Activated CD4-positive, CD25-positive, alpha-beta regulatory T cell (primary cell): ENCODE measurements at regions not wholly inside any gene's neighbourhood (a gene's known extent, or its start where the extent isn't known, plus 50 kb on each side); places are given as distances from the start of the nearest gene placed in this dataset.

Source experiments
- DNase-seq, 4 experiments: peaks; one replicate each; lab custom pipeline; 2025; lab: John Stamatoyannopoulos, UW

DNA sequence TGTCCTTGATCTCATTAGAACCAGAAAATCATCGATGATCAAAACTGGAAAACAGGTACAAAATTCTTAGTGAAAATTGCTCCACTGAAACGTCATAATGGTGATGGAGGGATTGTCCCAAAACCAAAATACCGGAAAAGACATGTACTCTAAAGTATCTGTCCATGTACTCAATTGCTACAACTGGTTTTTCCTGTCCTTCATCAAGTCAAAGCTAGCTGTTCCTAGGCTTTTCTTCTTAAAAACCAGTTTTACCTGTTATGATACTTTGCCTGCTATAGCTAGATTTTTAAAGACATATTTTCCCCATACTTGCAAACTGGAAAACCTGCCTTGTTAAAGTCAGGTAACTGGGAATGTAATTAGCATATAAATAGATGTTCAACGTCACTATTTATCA lies 50.5 kb upstream of the LRRC1 start:
- no peak for DNase-seq

DNA sequence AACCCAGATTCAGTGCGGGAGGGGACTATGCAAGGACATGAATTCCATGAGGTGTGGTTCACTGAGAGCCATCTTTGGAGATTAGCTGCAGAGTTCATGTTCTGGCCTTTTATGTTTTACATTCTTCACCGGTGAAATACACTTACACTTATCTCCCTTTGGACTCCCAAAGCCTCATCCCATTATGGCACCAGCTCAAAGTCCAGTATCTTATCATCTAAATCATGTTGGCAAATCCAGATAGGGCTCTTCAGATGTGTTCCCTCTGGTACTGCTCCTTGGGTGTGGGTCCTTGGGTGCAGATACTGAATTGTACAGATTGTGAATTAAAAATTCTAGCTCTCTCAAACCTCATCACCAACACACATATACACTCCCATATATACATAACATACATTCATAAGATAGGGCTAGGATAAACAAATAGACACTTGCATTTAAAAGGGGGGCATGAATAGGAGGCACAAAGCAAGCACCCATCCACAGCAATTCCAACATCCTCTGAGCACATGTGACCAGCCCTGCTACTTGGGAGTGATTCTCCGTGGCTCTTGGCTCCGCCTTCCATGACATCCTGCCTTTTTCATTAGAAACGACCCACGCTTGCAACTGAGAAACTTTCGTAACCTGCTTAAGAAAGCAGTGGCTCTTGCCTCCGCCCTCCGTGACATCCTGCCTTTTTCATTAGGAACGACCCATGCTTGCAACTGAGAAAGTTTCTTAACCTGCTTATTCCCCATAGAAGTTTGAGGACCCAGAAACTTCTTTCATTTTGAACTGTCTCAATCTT lies 53.6 kb upstream of the LRRC1 start:
- no peak for DNase-seq

DNA sequence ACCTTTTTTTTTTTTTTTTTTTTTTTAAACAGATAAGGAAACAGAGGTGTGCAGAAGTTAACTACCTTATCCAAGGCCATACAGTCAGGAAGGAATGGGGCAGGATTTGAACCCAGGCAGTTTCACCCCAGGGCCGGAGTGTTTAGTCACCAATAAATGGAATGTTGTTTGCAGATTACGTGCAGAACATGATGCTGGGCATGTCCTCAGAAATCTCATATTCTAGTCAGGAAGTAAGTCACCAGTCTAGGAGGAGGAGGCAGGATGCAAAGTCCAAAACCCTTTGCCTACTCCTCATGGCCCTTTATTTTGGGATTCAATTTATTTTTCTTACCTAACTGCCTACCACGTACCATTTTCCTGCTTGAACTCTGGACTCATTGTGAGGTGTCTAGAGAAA lies 57.1 kb upstream of the LRRC1 start:
- no peak for DNase-seq

DNA sequence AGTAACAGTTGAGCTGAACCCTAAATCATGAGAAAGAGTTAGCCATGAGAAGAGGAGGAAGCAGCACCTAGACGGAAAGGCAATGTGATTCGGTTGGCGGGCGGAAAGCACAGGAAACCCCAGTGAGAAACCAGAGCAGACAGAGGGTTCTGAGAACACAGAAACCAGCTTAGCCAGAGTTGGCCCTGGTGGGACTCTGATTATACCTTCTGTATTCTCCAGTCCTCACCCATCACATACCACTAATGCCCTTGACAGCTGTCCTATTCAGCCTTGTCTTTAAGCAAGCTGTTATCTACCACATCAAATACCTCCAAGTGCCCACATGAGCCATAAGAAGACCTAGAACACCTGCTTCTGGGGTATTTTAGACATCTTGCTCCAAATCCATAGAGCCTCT lies 58.9 kb upstream of the LRRC1 start:
- no peak for DNase-seq

DNA sequence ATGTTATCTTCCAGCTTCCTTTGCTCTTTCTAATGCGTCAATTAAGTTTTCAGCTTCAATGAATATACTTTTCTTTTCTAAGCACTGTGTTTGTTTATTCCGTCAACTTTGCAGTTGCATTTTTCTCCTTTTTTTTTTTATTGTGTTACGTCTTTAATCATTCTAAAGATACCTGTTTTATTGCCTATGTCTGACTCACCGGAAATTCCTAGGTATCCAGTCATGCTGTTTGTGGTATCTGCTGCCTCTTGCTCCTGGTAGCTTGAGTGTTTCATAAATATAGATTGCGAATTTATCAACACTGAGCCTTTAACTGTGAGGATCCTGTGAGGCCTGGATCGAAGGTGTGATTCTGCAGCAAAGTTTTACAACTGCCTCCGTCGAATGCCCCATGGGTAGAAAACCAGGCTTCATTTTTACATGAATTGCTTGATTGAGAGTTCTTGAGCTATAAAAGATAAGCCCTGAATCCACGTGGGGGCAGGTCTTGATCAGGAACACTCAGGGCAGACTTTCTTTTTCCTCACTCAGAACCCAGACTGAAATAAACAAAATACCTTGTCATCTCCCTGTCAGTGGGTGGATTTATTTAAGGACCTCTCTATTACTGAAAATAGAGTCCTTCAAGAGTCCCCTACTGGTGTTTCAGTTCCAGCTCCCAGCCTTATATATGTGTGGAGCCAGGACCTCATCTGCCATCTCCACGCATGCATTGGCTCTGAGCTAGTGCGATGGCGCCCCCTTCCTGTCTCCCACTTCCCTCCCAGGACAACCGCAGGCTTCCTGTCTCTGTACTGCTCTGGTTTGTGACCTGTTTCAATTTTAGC lies 60.1 kb upstream of the LRRC1 start:
- no peak for DNase-seq

DNA sequence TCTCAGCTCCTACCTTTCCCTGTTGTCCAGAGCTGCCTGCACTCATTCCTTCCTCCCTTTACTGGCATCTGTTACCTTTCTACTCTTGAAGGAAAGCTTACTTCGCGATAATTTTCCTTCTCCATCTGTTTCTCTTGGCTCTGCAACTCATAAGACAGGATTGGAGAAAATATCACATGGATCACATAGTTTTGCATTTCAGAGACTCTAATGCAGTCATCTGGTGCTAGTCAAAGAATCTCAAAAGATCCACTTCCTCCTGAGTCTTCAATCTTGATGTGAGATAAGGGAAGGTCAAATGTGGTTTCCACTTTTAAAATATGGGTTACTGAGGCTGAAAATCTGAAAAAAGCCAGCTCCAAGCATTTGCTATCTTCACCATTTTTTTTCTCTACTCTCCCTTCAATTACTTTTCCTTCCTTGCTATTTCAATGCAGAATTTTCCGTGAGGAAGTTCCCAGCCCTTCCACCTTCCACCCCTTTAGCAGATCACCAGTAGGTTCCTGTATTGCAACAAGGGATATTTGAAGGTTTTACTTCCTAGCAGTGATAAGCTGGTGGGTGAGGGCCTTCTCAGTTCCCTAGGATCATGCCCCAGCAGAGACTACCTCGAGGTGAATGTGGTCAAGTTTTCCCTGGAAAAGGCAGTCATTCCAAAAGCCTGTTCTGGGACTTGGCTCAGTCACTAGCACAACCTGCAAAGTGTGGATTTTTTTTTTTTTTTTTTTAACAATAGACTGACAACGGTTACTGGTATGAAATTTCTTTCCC lies 62.8 kb upstream of the LRRC1 start:
- DNase-seq, result no peak

DNA sequence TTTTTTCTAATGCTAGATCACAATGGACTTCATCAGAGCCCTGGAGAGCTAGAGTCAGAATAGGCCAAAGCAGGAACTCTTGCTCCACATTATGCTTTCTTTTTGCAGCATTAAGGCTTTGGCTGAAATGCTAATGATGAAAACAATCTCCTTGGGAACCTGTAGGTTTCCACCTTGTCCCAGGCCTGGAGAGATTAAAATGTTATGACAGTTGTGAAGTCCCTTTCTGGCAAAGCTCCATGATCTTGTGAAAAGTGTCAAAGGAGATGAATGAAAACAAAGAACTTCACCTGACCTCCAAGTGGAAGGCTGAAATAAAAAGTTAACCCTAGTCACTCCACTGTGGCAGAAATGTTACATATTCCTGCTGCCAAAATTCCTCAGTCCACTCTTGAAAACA lies 64.0 kb upstream of the LRRC1 start:
- DNase-seq, result no peak

DNA sequence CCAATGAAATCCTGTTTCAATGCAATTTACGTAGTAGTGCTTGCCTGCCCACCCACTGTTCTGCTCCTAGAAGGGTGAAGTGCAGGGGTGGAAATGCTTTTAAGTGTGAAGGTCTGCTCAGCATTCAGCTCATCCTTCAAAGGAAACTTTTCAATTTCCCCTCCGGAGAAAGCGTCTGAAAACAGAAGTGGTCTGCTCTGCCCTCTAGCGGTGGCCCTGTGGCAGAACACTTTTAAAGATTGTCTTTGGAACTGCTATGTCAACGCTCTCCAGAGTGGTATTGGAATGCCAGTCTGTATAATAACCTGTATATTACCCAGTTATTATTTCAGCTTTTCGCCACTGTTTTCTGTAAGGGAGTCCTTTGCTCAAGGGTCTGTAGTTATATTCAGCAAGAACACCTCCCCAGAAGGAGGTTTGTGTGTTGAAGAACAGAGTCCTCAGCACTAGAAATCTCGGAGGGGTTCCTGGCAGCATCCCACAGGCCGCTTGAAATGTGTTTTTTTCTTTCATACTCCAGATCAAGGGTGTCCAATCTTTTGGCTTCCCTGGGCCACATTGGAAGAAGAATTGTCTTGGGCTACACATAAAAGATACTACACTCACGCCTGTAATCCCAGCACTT lies 63.1 kb upstream of the KLHL31 start:
- DNase-seq, result peak in 1 of 4 experiments; percentile 23

DNA sequence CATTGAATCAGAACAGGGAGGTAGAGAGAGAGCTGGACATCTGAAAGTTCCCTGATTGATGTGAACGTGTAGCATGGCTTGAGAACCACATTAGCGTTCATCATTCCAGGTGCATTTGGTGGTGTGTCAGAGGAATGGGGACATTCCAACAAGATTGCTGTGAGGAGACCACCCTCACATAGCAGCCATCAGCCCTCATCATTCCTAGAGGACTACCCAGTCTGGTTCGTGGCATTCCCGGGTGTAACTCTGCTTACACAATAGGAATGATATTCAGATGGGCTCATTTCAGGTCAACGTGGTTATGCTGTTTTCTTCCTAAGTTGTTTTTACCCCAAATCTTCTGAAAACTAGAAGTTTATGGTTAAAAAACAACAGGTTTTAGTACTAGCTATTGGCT lies 62.2 kb upstream of the KLHL31 start:
- DNase-seq, result no peak

DNA sequence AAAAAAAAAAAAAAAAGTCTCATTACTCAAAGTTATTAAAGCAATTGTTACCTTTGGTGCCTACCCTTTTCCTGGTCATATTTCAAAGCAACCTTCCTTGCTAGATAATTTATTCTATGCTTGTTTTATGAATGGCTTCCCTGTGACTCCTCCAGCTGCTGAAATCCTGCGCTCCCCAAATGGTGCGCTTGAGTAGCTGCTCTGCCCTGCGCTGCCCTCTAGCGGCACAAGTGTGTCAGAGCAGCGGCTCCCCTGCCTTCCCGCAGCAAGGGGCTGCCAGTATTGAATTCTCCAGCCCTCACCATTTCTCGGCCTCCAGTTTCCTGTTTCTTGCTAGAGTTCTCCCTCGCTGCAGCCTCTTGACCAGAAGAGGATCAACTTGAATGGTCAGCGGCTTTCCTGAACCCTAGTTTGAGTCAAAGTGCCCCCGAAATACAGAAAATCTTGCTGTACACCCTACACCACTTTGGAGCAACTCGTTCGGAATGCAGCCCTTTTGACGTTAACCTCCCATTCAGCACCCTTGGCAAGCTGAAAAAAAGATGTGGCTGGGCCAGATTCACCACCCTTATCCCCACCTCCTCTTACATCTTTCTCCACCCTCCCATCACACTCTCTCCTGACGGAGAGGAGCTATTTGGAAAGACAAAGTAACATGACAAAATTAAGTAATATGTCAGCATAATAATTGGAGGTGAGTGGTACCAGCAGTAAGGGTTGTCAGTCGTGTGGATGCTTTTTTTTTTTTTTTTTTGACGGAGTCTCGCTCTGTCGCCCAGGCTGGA lies 60.4 kb upstream of the KLHL31 start:
- DNase-seq, result peak; percentile 39 to 72 (median 54)

DNA sequence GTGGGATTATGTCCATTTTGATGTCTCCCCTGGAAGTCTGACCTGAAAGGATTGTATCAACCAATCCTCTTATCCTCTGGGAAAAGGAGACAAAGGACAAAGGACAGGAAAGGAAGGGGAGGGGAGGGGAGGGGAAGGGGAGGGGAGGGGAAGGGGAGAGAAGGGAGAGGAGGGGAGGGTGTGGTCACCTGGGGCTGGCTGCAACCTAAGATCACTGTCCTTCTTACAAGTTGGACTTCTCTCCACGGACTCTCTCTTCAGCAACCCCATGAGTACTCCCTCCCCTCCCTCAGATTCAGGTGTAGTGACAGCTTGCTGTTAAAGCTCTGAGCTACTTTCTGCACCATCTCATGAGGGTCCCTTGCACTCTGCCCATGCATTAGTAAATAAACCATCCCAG lies 58.9 kb upstream of the KLHL31 start:
- no peak for DNase-seq

DNA sequence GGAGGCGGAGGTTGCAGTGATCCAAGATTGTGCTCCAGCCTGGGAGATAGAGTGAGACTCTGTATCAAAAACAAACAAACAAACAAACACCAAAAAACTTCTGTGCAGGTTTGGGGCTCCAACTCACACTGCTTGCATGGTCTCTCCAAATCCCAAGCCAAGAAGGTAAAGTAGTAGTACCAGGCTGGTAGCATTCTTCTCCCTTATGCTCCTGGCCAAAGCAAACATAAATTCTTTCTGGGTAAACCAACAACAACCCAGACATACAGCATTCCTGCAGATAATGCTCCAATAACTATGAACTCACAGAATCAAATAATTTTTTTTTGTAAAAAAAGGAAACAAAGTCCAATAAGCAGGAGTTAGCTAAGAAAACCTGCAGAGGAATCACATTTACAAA lies 57.8 kb upstream of the KLHL31 start:
- DNase-seq, result no peak

DNA sequence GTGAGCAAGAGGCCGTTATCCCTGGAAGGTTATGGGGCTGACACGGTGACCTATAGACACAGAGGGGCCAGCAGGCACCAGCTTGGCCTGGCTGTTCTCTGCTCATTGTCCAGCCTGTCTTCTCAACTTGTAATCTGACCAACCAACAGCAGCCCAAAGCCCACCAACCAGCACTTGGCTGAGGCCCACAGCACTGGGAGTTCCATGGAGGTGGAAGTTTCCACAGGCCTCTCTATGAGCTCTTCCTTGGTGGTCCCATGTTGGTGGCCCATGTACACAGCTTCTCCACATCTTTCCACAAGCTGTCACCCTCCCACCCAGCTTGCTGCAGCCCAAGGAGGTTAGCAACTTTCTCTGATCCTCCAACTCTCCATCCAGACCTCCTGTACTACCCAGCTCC lies 56.2 kb upstream of the KLHL31 start:
- no peak for DNase-seq

DNA sequence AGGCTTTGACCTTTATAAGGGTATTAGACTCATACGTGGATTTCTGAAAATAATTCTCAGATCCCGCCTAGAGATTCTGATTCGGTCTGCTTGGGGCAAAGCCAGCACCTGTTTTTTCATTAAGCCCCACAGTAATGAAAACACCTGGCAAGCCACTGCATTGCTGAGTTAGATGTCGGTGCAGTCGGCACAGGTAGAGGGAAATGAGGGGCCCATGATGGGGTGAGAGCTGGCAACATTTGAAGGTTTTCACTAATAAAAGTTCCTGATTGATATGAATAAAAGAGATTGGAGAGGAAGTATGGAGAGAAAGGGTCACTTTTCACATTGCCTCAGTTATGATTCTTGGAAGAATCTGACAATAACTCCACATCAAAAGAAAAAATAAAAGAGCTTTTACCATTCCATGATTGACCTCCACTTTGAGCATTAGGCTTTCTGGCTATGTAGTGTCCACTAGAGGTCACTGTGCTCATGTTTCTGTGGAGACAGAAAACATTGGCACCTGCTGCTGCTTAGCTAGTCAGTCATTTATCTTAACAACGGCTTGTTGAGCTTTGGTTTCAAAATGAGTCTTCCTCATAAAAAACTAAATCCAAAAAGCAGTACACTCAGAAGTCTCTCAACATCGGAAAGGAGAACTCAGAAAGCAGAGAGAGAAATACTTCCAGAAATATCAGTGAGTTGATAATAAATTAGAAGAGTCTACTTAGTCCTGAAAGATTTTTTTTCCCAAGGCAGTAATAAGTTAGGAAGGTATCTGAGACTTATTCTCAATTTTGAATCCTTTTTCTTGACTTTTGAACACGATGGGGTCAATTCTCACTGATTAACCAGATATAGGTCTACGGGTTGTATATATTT lies 53.3 kb upstream of the KLHL31 start:
- DNase-seq, result no peak

DNA sequence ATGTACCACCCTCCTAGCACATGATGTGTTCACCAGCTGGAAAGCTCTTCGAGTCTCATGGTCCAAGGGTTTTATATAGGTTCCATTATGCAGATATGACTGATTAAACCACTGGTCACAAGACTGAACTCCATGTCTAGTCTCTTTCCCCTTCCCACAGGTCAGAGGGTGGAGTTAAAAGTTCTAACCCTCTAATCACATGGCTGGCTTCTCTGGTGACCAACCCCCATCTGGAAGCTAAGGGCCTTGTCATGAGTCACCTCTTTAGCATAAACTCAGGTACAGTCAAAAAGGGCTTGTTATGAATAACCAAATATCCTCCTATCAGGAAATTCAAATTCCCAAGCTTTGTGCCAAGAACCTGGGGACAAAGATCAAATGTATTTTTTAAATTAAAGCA lies 52.0 kb upstream of the KLHL31 start:
- DNase-seq, result no peak

DNA sequence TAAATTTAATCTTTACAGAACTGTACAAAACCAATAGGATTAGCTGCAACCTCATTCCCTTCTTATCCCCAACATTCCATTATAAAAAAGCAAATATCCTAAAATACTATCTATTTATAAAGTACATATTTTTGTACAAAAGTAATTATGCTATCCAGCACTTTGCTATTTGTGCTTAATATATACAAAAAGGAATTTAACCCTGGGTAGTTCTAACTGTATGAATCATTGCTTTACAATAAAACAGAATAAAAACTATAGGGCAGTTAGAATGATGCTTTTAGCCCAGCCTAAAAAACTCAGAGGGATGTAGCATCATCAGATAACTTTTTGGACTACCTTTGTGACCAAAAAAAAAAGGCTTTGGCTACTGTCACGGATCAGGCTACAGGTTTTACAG lies 49.9 kb upstream of the KLHL31 start:
- DNase-seq, result no peak
